Muscle layer of colon (tissue), 2 donors: ENCODE measurements at regions not wholly inside any gene's neighbourhood (a gene's known extent, or its start where the extent isn't known, plus 50 kb on each side); places are given as distances from the start of the nearest gene placed in this dataset.
"Not testable (repeated sequence)": the region's sequence is repeated elsewhere in the genome, so short reads cannot be mapped to it uniquely, and the experiment has no call there.

Experiments
- H3K27ac ChIP-seq: one replicate; pipeline ENCODE4 v1.7.0; 2013; ENCODE audit warnings: low read depth, mild to moderate bottlenecking, low read length, moderate library complexity
- H3K27me3 ChIP-seq, 2 donors: one replicate each; pipeline ENCODE4 v1.7.0; 2013; ENCODE audit warnings: low read length in 2 of 2, mild to moderate bottlenecking in 2 of 2; ENCODE audit not compliant: insufficient read depth in 2 of 2, control insufficient read depth in 1 of 2
- H3K36me3 ChIP-seq: one replicate; pipeline ENCODE4 v1.7.0; 2013; ENCODE audit warnings: mild to moderate bottlenecking, low read length; ENCODE audit not compliant: insufficient read depth
- H3K4me1 ChIP-seq: one replicate; pipeline ENCODE4 v1.7.0; 2013; ENCODE audit warnings: mild to moderate bottlenecking, low read length; ENCODE audit not compliant: insufficient read depth
- H3K4me3 ChIP-seq, 2 donors: one replicate each; pipeline ENCODE4 v1.7.0; 2013; ENCODE audit warnings: low read length in 2 of 2, low read depth in 1 of 2, mild to moderate bottlenecking in 1 of 2, moderate library complexity in 1 of 2
- H3K9ac ChIP-seq: one replicate; pipeline ENCODE4 v1.7.0; 2013; ENCODE audit warnings: low read length
- H3K9me3 ChIP-seq: one replicate; pipeline ENCODE4 v1.7.0; 2013; ENCODE audit warnings: mild to moderate bottlenecking, low read length
- donor health status: abdominal sarcoma.
- donor health status: Adenocarcinoma of cecum.

DNA sequence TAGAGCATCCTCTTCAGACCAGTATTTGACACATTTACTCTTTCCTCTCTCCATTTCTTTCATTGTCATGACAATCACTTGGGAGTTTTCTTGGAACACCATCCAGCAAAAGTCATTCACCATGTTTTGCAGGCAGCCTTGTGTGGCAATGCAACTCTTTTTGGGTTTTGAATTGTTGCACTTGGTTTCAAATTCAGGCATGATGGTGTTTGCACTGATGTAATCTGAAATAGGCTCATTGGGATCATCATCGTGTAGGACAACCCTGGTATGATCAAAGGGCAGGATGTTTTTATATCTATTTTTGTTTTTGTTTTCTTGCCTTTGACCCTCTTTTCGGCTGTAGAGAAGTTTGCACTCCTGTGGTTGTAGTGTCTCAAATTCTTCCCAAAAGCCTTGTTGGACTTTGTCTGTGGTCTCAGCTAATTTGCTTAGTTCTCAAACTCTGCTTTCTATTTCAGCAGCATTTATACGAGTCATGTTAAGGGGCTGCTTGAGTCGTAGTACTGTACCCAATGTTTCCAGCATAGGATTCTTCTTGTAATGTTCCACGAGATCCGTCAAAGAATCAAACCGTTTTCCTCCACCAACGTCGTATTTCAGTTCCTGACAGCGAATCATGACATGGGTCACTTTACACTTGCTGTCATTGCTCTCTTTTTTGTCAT lies 160.8 kb upstream of the TNFAIP3 start:
- Histone ChIP-seq H3K4me3 (no peak overlapping the region), H3K36me3 (no peaks in the 10 kb centered on the region), H3K4me1 (peaks cover 10% of the 10 kb centered on the region), H3K27me3 (no peaks in the 10 kb centered on the region), H3K27ac (no peak overlapping the region), H3K9me3 (no peaks in the 10 kb centered on the region), H3K9ac (no peak overlapping the region)

DNA sequence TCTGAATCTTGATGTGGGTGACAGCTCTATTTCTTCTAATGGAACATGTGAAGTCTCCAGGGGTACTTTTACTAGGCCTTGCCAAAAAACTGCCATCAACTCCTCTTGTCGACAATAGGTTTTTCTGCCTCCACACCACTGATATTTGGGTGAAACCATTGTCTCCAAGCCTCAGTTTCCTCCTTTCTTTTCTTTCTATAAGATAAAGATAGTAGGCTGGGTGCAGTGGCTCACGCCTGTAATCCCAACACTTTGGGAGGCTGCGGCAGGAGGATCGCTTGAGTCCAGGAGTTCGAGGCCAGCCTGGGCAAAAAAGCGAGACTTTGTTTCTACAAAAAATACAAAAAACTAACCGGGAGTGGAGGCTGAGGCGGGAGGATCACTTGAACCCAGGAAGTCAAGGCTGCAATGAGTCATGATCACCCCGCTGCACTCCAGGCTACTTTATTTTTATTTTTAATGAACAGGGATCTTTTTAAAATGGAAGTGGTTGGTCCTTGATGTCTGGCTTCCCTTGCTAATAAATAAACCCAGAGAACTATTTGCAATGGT lies 159.9 kb upstream of the TNFAIP3 start:
- H3K36me3 ChIP-seq: no peaks in the 10 kb centered on the region
- H3K4me3 ChIP-seq: no peak overlapping the region
- H3K27me3 ChIP-seq: no peaks in the 10 kb centered on the region
- no peak overlapping the region for H3K9ac ChIP-seq
- no peak overlapping the region for H3K27ac ChIP-seq
- H3K9me3 ChIP-seq: no peaks in the 10 kb centered on the region
- peaks cover 10% of the 10 kb centered on the region for H3K4me1 ChIP-seq

DNA sequence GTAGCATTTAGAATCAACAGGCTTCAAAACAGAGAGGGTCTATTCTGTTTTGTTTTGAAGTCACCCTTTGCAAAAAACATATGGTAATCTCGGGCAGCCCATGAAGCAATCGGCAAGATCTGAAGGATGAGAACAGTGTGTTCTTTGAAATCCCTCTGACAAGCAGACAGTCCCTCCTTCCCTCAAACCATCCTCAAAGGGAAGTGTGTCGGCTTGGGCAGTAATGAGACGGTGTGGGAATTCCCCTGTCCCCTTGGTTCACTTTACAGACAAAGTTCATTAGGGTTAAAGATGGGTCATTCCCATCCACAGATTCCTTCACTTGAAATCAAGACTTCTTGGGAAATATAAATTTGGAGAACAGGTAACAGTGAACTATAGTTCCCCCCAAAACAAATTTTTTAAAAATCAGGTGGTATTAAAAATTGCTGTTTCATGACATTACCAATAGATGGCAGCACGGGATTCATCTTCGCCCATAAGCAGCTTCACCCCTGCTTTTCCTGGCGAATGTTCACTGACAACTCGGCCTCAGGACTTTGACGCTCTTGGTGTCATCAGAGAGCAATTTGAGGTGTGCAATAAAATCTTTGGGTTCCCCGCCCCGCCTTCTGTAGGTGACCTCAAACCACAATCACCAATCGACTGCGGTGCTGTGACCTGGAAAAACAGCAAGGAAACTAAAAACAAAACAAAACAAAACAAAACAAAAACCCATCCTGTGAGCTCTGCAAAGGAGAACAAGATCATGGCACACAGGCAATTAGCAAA lies 159.3 kb upstream of the TNFAIP3 start:
- Histone ChIP-seq H3K4me3 (peak overlapping the region in 1 of 2 donors; percentile 47), H3K9ac (no peak overlapping the region), H3K9me3 (no peaks in the 10 kb centered on the region), H3K36me3 (no peaks in the 10 kb centered on the region), H3K27ac (no peak overlapping the region), H3K4me1 (peaks cover 10% of the 10 kb centered on the region), H3K27me3 (no peaks in the 10 kb centered on the region)

DNA sequence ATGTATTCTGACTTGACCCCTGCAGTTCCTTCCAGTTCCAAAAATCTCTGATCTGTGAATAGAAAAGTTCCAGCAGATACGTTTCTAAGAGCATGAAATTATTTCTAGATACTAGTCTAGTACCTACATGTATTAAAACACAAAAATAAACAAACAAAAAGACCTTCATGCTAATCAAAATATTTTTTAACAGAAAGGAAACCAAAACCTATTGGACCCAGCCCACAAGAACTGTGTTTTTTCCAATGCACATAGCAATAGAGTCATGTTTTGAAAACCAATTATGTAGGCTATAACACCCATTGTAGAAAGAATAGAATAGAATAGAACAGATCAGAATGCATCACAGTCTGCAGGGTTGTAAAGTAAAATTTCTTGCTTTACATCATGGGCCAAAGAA lies 158.6 kb upstream of the TNFAIP3 start:
- Histone ChIP-seq H3K9ac (no peak overlapping the region), H3K9me3 (no peaks in the 10 kb centered on the region), H3K4me1 (peaks cover 10% of the 10 kb centered on the region), H3K27me3 (no peaks in the 10 kb centered on the region), H3K36me3 (no peaks in the 10 kb centered on the region), H3K4me3 (peak overlapping the region in 1 of 2 donors; percentile 47), H3K27ac (no peak overlapping the region)

GRCh38 chr6:137709424-137710236 lies 157.4 kb upstream of the TNFAIP3 start:
- no peak overlapping the region for H3K4me3 ChIP-seq
- H3K4me1 ChIP-seq: peaks cover 10% of the 10 kb centered on the region
- no peak overlapping the region for H3K9ac ChIP-seq
- H3K27ac ChIP-seq: no peak overlapping the region
- H3K27me3 ChIP-seq: no peaks in the 10 kb centered on the region
- no peaks in the 10 kb centered on the region for H3K36me3 ChIP-seq
- H3K9me3 ChIP-seq: no peaks in the 10 kb centered on the region

GRCh38 chr6:137711972-137712371 lies 155.1 kb upstream of the TNFAIP3 start:
- Histone ChIP-seq H3K27ac (no peak overlapping the region), H3K4me3 (no peak overlapping the region), H3K36me3 (no peaks in the 10 kb centered on the region), H3K9ac (no peak overlapping the region), H3K27me3 (no peaks in the 10 kb centered on the region), H3K4me1 (peaks cover 10% of the 10 kb centered on the region), H3K9me3 (no peaks in the 10 kb centered on the region)

- no peaks in the 10 kb centered on the region for H3K27me3 ChIP-seq
- peaks cover 10% of the 10 kb centered on the region for H3K4me1 ChIP-seq
- no peaks in the 10 kb centered on the region for H3K9me3 ChIP-seq
- H3K4me3 ChIP-seq: no peak overlapping the region
- H3K36me3 ChIP-seq: no peaks in the 10 kb centered on the region
- no peak overlapping the region for H3K27ac ChIP-seq
- H3K9ac ChIP-seq: no peak overlapping the region
These were observed 154.5 kb upstream of the TNFAIP3 start for GRCh38 chr6:137712587-137712986.

DNA sequence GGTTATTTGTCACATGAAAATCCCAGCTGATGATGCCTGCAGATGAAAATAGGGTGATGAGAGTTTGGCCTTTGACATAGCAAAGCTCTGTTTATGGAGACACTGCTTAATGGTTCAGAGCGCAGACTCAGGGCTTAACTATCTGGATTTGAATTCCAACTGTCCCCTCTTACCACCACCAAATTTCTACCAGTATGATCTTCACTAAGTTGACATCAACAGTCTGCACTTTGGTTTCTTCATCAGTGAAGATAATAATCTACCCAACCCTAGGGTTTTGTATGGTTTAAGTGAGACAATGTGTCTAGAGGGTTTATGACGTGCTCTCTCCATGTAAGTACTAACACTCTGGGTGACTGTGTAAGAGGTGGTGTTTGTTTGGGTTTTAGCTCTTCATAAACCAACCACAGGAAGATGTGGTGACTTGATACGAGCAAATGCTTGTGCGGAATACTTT lies 151.4 kb upstream of the TNFAIP3 start:
- Histone ChIP-seq H3K36me3 (no peaks in the 10 kb centered on the region), H3K9me3 (no peaks in the 10 kb centered on the region), H3K4me3 (no peak overlapping the region), H3K27me3 (no peaks in the 10 kb centered on the region), H3K4me1 (no peaks in the 10 kb centered on the region), H3K27ac (no peak overlapping the region), H3K9ac (no peak overlapping the region)

DNA sequence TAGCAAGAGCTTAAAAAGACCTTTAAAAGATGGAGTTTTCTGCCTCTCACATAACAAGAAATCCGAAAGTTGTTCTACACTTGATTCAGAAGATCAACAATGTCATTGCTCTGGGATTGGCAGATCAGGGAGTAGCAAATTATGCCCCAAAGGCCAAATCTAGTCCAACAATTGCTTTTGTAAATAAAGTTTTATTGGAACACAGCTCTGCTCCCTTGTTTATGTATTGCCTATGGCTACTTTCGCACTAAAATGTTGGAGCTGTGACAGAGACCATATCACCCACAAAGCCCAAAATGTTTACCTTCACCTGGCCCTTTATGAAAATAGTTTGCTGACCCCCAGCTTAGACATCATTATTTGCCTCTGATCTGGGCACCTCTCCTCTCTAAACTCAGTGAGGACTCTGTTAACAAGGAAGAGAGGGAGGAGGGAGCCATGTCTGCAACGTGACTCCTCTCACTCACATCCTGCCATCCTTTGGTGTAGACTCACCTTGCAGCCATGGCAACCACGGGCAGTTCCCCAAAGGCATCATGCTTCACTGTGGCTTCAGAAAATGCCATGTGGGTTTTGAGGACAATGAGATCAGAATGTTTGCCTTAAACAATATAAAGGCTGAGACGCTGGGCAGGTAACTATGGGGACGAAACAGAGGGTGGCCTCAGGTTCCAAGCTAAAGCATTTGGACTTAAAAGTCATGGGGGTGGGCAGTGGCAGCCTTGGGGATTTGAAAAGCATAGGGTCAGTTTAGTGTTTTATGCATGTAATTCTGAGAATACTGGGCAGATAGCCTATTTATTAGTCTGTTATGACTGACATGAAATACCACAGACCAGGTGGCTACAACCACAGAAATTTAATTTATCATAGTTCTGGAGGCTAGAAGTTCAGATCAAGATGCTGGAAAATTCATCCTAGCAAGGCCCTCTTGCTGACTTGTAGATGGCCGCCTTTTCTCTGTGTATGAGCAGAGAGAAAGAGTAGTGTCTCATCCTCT lies 149.7 kb upstream of the TNFAIP3 start:
- no peak overlapping the region for H3K9ac ChIP-seq
- no peak overlapping the region for H3K4me3 ChIP-seq
- no peaks in the 10 kb centered on the region for H3K9me3 ChIP-seq
- H3K27me3 ChIP-seq: no peaks in the 10 kb centered on the region
- H3K4me1 ChIP-seq: no peaks in the 10 kb centered on the region
- no peaks in the 10 kb centered on the region for H3K36me3 ChIP-seq
- H3K27ac ChIP-seq: no peak overlapping the region

DNA sequence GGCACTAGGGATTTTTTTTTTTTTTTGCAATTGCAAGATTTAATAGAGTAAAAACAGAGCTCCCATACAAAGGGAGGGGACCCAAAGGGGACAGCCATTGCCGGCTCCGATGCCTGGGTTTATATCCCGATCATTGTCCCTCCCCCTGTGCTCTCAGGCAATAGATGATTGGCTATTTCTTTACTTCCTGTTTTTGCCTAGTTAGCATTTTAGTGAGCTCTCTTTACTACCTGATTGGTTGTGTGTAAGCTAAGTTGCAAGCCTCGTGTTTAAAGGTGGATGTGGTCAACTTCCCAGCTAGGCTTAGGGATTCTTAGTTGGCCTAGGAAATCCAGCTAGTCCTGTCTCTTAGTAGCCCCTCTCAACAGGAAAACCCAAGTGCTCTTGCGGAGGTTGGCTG lies 148.2 kb upstream of the TNFAIP3 start:
- not testable (repeated sequence) for H3K36me3 ChIP-seq, H3K27me3 ChIP-seq, H3K4me3 ChIP-seq, H3K9me3 ChIP-seq, H3K27ac ChIP-seq, H3K4me1 ChIP-seq, H3K9ac ChIP-seq
